Left cardiac atrium (tissue), 4 donors: ENCODE measurements at regions not wholly inside any gene's neighbourhood (a gene's known extent, or its start where the extent isn't known, plus 50 kb on each side); places are given as distances from the start of the nearest gene placed in this dataset.
"Not testable (repeated sequence)": the region's sequence is repeated elsewhere in the genome, so short reads cannot be mapped to it uniquely, and the experiment has no call there.

Experiments used
- ATAC-seq, 2 donors: fragments of 200-7000 bp; cut with Tn5 transposase; one replicate each; pipeline ENCODE4 v1.9.1; 2020; ENCODE audit warnings: mild to moderate bottlenecking in 2 of 2, moderate library complexity in 2 of 2
- DNase-seq: peaks from one replicate; pipeline ENCODE4 v3.0.0-alpha.2; 2020
- intact Hi-C, 2 donors: fragments of 100-400 bp; cut with DNase I; formaldehyde crosslinking; loops; one replicate each; pipeline versions ENCODE4 v1.14.1 to v1.15.1; 2022 to 2023
- donor health status: DM: no; HTN: yes; CAD: no.
- donor health status: DM: no; HTN: yes; CAD: no; lungs with severe emphysema.
- donor health status: DM: yes; HTN: yes; CAD: no.
- donor health status: Dilated cardiomyopathy.

DNA sequence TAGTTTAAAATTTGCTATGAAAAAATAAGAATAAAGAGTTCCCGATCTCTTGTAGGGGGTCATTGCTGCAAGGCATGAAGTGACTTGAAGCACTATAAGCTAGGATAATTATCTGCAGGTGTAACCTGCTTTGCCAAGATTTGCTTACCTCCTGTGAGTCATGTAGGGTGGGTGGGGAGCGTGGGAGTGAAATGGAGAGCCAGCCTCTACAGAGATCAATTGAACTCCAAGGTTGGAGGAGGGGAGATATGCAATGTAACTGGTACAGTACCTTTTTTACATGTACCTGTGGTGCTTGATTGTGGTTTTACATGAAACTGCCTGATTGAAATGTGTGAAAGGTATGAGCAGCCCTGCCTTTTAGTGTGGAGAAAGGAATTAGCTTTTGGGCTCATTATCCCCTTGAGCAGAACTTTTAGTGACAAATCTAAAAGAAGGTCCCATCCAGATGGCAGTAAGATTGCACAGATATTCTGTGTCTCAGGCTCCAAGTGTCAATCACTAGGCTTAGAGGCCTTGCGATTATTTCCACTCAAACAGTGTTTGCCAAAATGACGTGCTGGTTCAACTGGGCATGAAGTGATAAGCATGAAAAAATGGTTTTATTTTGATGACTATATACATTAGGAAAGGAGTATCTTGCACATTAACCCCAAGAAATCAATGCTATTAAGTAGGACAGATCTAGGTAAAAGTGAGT, 138.6 kb upstream of the GRB10 start:
- ATAC-seq (no peak), DNase-seq (no peak)
- intact Hi-C loops = no loop called here

DNA sequence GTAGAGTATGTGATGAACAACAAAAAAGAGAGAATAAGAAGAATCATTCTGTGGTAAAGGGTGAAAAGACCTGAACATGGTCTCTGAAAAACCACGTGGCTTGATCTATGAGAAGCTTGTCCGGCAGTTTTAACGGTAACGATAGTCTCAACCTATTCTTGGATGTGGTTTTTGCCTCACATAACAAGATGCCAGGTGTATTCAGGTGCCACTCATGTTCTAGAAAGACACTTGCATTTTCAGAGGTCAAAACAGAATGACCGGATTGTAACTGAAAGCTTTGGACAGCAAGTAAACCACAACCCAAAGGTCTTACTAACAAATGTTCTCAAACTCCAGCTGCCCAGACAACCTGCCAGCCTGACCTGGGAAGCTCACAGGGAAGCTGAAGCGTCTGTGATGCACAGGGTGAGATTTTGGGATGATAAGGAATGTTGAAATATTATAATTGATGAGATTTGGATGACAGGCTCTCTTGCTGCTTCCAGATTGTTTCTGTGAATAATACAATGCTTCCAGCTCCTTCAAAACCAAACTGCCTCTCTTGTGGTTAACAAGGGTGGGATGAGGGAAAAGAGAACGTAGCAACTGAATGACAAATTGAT, 137.4 kb upstream of the GRB10 start:
- no peak for ATAC-seq
- intact Hi-C loops = no loop called here

DNA sequence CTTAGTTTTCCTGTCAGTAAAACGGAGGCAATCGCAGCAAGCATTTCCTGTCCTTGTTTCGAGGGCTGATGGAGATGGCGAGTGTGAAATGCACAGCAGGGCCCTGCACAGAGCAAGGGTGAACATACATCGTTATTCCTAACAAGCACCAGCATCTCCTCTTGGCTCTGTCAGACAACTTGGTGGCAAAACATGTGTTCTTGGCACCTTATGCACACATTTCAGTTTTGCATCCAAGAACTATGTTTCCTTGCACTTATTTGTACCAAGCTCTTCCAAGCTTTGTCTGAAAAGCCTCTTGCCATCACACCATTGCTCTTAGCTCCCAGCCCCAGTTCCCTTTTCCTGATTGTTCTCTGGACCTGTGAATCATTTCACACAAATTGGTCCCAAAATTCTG, 132.9 kb upstream of the GRB10 start:
- intact Hi-C loops = no loop called here
- no peak for ATAC-seq

More for the DNA sequence above, 137.4 kb upstream of the GRB10 start:
- no peak for DNase-seq

DNA sequence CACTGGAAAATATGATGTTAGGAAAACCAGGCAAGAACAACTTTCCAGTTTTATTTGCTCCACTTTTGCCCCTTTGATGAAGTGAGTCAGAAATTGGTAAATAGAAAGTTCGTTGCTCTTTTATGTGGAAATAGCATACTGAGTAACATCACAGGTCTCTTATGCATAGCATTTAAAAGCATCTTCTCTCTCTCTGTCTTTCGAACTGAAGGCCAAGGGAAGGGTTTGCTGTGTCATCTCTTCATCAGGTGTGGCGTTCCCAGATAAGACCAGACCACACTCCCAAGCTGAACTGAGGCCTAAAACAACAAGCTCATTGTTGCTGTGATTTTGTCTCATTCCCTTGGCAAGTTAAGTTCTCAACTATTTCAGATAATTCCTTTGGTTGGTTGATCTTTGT, 131.8 kb upstream of the GRB10 start:
- no peak for ATAC-seq
- intact Hi-C loops = no loop called here

More for the DNA sequence above, 132.9 kb upstream of the GRB10 start:
- DNase-seq = no peak

DNA sequence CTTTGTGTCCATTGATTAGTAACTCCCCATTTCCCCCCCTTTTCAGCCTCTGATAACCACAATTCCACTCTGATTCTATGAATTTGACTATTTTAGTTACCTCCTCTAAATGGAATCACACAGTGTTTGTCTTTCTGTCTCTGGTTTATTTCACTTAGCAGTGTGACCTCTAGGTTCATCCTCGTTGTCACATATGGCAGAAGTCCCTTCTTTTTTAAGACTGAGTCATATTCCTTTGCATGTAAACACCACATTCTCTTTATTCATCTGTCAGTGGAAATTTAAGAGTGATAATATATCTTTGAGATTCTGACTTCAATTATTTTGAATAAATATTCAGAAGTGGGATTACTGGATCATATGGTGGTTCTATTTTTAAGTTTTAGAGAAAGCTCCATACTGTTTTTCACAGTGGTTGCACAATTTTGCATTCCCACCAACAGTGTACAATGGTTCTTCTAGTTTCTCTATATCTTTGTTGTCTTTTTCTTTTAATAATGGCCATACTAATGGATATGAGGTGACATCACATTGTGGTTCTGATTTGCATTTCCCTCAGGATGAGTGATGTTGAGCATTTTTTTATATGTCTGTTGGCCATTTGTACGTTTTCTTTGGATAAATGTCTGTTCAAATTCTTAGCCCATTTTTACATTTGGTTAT, 126.1 kb upstream of the GRB10 start:
- no peak for DNase-seq
- intact Hi-C loops = no loop called here
- ATAC-seq = no peak

More for the DNA sequence above, 131.8 kb upstream of the GRB10 start:
- no peak for DNase-seq

DNA sequence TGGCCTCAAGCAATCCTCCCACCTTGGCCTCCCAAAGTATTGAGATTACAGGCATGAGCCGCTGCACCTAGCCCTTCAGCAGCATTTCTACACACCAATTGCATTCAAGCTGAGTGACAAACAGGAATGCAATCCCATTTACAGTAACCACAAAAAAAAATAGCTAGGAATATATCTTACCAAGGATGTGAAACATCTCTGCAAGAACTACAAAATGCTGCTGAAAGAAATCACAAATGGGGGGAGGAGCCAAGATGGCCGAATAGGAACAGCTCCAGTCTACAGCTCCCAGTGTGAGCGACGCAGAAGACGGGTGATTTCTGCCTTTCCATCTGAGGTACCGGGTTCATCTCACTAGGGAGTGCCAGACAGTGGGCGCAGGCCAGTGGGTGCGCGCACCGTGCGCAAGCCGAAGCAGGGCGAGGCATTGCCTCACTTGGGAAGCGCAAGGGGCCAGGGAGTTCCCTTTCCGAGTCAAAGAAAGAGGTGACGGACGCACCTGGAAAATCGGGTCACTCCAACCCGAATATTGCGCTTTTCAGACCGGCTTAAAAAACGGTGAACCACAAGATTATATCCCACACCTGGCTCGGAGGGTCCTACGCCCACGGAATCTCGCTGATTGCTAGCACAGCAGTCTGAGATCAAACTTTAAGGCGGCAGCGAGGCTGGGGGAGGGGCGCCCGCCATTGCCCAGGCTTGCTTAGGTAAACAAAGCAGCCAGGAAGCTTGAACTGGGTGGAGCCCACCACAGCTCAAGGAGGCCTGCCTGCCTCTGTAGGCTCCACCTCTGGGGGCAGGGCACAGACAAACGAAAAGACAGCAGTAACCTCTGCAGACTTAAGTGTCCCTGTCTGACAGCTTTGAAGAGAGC, 116.1 kb upstream of the GRB10 start:
- intact Hi-C loops = not testable (repeated sequence)

DNA sequence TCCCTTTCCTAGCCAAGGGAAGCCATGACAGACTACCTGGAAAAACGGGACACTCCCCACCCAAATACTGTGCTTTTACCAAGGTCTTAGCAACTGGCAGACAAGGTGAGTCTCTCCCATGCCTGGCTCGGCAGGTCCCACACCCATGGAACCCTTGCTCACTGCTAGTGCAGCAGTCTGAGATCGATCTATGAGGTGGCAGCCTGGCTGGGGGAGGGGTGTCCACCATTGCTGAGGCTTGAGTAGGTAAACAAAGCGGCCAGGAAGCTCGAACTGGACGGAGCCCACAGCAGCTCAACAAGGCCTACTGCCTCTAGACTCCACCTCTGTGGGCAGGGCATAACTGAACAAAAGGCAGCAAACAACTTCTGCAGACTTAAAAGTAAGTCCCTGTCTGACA, 104.4 kb upstream of the GRB10 start:
- DNase-seq, ATAC-seq, intact Hi-C loops: not testable (repeated sequence)

More for the DNA sequence above, 116.1 kb upstream of the GRB10 start:
- not testable (repeated sequence) for ATAC-seq, DNase-seq

DNA sequence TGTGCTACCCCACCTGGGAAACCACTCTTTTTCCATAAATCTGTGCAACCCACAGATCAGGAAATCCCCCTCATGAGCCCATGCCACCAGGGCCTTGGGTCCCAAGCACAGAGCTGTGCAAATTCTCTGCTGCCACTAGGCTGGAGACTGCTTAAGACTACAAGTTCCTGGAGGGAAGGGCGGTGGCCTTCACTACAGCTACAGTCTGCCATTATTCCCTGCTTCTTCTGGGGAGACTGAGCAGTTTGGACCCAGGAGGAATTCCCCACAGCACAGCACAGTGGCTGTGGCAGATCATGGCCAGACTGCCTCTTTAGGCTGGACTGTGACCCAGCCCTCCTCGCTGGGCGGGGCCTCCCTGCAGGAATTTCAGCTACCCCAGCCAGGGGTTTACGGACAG, 89.7 kb upstream of the GRB10 start:
- intact Hi-C loops = no loop called here
- no peak for ATAC-seq
- DNase-seq = no peak

DNA sequence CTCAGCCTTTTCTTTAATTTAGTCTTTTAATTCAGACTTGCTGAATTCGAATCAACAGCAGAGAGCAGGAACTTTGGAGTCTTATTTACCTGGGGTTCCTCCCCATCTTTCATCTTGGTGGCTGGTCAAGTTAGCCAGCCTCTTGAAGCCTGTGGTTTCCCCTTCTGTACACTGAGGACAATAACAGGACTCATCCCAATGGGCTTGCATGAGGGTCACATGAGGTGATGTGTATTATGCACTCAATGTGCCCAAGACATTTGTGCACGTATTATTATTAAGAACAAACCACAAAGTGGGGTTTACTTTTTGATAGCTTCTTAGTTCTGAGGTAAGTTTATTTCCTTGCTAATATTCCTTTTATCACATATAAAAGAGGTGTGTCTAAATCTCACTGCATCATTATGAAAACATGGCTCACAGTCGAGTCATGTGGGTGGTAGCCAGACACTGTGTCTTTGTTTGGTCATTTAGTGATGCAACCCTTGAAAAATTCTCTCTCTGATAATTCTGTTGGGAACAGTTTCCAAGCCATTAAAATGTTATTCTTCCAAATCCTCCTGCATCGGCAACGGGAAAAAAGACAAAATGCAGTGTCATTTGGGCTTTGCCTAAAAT, 86.5 kb upstream of the GRB10 start:
- intact Hi-C loops = no loop called here
- DNase-seq (peak; percentile 39), ATAC-seq (peak; percentile 57 to 92)

DNA sequence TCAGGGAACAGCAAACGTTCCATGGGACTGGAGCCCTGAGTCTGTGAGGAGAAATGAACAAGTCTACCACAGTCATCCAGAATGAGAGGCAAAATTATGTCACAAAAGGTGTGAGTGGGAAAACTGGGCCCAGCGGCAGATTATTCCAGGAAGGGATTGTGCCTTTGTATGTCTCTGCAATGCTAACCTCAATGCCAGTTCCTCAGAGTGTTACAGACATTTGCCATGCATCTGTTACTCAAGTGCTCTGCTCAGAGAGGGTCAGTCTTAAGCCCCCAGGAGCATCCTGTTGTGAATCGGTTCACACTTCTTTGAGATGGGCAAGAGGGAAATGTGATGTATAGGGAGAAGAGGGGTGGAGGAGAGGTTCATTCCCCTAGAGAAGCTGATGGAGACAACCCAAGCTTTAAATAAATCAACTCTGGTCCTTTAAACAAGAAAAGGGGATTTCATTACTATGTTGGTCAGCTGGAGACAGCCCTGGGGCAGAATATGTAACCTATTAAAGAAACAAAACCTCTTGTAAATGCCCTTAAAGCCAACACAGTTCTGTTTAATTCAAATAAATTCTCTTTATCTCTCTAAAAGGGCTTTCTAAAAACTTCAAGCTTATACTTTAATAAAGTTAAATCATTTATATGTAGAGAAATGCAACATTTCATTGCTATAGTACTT, 85.9 kb upstream of the GRB10 start:
- ATAC-seq (no peak), DNase-seq (no peak)
- intact Hi-C loops = no loop called here

DNA sequence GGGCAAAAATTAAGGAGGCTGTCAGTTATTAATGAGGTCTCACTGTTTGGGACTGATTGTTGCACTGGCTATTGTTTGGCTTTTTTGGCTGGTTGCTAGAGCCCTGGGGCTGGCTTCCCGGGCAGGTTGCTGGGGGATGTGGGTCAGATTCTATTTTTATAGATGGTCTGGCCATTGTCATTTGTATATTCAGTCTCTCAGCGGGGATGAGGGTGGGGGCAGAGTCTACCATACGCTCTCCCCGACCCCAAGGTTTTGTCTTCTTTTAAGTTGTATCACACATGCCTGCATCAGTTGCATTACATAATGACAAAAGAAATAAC, 84.3 kb upstream of the GRB10 start:
- DNase-seq = no peak
- intact Hi-C loops = no loop called here
- no peak for ATAC-seq

DNA sequence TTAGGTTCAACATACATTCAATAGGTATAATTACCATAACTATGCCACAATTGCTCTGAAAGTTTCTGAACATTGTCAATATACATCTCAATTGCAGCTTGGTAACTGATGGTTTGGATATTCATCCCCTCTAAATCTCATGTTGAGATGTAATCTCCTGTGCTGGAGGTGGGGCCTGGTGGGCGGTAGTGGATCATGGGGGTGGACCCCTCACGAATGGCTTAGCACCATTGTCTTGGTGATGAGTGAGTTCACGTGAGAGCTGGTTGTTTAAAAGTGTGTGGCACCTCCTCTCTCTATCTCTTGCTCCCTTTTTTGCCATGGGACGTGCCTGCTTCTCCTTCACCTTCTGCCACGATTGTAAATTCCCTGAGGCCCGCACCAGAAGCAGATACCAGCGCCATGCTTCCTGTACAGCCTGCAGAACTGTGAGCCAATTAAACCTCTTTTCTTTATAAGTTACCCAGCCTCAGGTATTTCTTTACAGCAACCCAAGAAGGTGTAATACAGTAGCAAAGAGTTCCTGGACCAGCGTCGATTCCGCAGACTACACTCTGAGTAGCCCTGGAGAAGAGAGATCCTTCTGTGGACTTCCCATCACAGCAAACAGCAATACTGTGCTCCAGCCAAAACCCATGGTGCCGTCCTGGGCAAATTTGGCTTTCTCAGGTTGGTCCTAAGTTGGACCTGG, 83.8 kb upstream of the GRB10 start:
- intact Hi-C loops = no loop called here
- ATAC-seq (no peak), DNase-seq (no peak)

DNA sequence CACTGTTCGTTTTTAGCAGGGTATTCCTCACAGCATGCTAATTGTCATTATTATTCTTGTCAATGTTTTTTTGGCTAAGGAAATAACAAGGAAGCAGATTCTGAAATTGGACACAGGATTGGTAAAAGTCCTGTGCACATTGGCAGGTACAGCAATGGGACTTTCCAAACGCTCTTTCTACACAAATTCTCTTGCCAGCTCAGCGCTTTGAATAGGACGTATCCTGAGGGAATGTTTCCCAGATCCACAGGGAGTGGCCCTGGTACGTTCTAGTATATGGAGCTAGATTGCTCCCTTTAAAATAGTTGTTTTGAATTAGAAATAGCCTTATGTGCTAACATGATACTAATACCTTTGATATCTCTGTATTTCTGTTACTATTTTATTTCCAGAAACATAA, 82.8 kb upstream of the GRB10 start:
- ATAC-seq (no peak), DNase-seq (no peak)
- intact Hi-C loops = no loop called here

DNA sequence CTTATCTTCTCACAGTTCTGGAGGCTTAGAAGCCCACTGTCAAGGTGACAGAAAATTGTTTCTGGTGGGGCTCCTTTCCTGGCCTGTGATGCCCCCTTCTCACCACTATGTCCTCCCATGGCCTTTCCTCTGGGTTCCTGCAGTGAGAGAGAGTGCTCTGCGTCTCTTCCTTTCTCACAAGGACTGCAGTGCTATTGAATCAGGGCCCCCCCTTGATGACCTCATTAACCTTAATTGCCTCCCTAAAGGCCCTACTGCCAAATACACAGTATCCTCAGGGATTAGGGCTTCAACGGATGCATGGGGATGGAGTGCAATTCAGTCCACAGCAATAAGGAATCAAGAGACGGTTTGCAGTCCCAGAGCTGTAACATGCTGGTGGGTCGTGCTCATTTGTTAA, 82.0 kb upstream of the GRB10 start:
- intact Hi-C loops = no loop called here
- DNase-seq (no peak), ATAC-seq (no peak)

DNA sequence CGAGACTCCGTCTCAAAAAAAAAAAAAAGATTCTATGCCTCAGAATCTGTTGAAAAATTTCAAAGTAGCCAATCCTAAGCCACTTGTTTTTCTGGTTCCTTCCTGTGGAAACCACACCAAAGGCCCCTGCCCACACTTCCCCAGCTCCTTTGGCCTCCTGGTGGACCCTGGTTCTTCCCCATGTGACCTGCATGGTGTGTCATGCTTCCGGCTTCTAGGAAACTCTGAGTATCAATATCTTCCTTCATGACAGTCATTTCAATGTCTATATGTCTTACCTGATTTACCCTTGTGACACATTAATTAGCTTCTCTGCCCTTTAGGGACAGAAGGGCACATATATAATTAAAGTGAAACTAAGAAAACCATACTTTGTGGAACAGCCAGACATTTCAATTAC, 80.4 kb upstream of the GRB10 start:
- DNase-seq (no peak), ATAC-seq (no peak)
- intact Hi-C loops = no loop called here

DNA sequence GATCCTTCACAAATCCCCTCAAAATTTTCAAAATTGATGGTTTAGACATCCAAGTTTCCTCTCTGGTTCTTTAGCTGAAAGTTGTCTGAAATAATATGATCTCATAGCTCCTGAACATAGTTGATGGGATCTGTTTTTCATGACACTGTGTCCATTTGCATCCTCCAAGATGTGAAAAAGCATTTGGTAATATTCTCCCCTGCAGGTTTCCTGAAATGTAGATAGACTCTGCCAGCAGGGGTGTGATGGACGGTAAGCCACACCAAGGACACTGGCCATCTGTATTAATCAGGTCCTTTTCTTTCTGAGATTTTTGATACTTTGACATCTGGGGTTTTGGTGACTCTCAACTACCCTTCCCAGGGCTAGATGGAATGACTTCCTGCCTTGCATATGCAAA, 79.6 kb upstream of the GRB10 start:
- DNase-seq (no peak), ATAC-seq (no peak)
- intact Hi-C loops = no loop called here

DNA sequence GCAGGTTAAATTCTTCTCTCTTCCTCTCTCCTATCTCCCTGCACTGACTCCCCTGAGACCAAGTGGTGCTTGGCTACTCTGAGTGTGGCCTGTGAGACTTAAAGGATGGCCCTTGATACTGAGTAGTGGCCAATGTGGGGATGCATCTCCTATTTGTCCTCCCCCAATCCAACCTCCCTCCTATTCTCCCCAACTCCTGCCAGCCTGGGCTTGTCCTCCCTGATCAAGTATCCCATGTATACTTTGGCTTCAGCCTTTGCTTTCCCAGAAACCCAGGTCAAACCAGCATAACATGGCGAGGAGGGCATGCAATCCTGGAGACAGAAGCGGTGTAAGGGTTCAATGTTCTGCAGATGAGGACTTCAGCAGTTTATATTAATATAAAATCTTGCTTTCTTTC, 77.9 kb upstream of the GRB10 start:
- intact Hi-C loops = no loop called here
- no peak for ATAC-seq
- DNase-seq = no peak

DNA sequence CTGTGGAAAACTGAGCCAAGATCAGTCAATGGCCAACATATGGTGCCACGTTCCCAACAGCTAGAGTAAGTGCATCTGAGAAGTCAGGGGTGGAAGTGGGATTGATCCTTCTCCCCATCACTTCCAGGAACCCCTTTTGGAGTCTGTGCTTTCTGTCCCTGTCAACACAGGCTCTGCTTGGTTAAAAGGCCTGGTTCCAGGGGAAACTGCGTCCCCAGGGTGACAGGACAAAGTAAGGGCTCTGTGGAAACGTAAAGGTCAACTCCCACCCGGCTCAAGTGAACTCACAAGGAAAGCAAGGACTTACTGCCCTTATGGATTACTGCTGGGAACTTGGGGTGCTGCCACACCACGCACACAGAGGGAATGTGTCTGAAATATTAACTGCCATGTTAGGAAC, 77.5 kb upstream of the GRB10 start:
- DNase-seq (no peak), ATAC-seq (no peak)
- intact Hi-C loops = no loop called here
